HUES64 (cell line): ENCODE measurements at regions not wholly inside any gene's neighbourhood (a gene's known extent, or its start where the extent isn't known, plus 50 kb on each side); places are given as distances from the start of the nearest gene placed in this dataset.
"Not testable (repeated sequence)": the region's sequence is repeated elsewhere in the genome, so short reads cannot be mapped to it uniquely, and the experiment has no call there.

ENCODE experiments used
- H3K27ac ChIP-seq: 2 replicates; pipeline ENCODE4 v1.7.0; 2013; ENCODE audit warnings: low read depth, low read length, inconsistent platforms
- H3K27me3 ChIP-seq: 2 replicates; pipeline ENCODE4 v1.6.1; 2013; ENCODE audit warnings: mild to moderate bottlenecking, low read length; ENCODE audit not compliant: insufficient read depth
- H3K36me3 ChIP-seq: 2 replicates; pipeline ENCODE4 v1.6.1; 2013; ENCODE audit warnings: mild to moderate bottlenecking, low read length; ENCODE audit not compliant: insufficient read depth
- H3K4me1 ChIP-seq: 2 replicates; pipeline ENCODE4 v1.6.1; 2013; ENCODE audit warnings: mild to moderate bottlenecking, low read length, moderate library complexity; ENCODE audit not compliant: insufficient read depth
- H3K4me3 ChIP-seq: 2 replicates; pipeline ENCODE4 v1.5.1; 2013; ENCODE audit warnings: mild to moderate bottlenecking, low read length, moderate library complexity
- H3K9ac ChIP-seq: 2 replicates; pipeline ENCODE4 v1.6.1; 2013; ENCODE audit warnings: mild to moderate bottlenecking, low read depth, low read length
- H3K9me3 ChIP-seq: 2 replicates; pipeline ENCODE4 v1.6.1; 2013; ENCODE audit warnings: low read depth, low read length; ENCODE audit not compliant: insufficient read depth
- WGBS: fragments of 150-250, 120-280 bp; methylation state at CpG from one replicate; pipeline ENCODE4 v1.1.7; 2013; ENCODE audit warnings: missing lambda C conversion rate; 5-methylcytosine and 5-hydroxymethylcytosine counted together

DNA sequence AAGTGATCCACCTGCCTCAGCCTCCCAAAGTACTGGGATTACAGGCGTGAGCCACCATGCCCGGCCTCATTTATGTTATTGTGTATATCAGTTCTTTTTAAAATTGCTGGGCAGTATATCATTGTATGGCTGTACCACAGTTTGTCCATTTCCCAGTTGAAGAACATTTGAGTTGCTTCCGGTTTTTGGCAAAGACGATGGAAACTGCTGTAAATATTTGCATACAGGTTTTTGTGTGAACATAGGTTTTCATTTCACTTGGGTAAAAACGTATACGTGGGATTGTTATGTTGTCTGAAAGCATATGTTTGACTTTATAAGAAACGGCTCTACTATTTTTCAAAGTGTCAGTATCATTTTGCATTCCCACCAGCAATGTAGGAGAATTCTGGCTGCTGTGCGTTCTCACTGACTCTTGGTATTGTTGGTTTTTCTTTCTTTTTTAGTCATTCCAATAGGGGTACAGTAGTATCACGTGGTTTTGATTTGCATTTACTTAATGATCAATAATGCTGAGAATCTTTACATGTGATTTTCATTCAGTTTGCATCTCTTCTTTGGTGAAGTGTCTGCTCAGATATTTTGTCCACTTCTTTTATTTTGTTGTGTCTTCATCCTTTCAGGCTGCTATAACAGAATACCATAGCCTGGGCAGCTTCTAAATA is 63.2 kb upstream of the GOT2 start:
- no peak overlapping the region for H3K4me3 ChIP-seq
- H3K9ac ChIP-seq, result no peak overlapping the region
- H3K9me3 ChIP-seq, result peaks cover 10% of the 10 kb centered on the region; the same call in 1 of the 2 replicates
- no peaks in the 10 kb centered on the region for H3K36me3 ChIP-seq
- H3K27me3 ChIP-seq, result no peaks in the 10 kb centered on the region
- H3K4me1 ChIP-seq, result peaks cover 4% of the 10 kb centered on the region; the same call in 1 of the 2 replicates
- H3K27ac ChIP-seq, result no peak overlapping the region
- 91% methylated on average over 8 of the region's 9 CpGs for WGBS

- Histone ChIP-seq H3K27ac (no peak overlapping the region), H3K27me3 (no peaks in the 10 kb centered on the region), H3K4me1 (peaks cover 4% of the 10 kb centered on the region; the same call in 1 of the 2 replicates)
These were observed 59.2 kb upstream of the GOT2 start for GRCh38 chr16:58793366-58793765.

GRCh38 chr16:58792188-58792587 is 58.1 kb upstream of the GOT2 start:
- Histone ChIP-seq H3K9me3 (no peaks in the 10 kb centered on the region), H3K4me3 (no peak overlapping the region), H3K4me1 (peaks cover 4% of the 10 kb centered on the region; the same call in 1 of the 2 replicates), H3K27me3 (no peaks in the 10 kb centered on the region), H3K36me3 (no peaks in the 10 kb centered on the region), H3K9ac (no peak overlapping the region), H3K27ac (no peak overlapping the region)
- 72% methylated on average over 1 of the region's 2 CpGs for WGBS

More at GRCh38 chr16:58793366-58793765, 59.2 kb upstream of the GOT2 start:
- Histone ChIP-seq H3K9me3 (no peaks in the 10 kb centered on the region), H3K4me3 (no peak overlapping the region), H3K36me3 (no peaks in the 10 kb centered on the region), H3K9ac (no peak overlapping the region)
- 88% methylated on average over 1 of the region's 1 CpG for WGBS

DNA sequence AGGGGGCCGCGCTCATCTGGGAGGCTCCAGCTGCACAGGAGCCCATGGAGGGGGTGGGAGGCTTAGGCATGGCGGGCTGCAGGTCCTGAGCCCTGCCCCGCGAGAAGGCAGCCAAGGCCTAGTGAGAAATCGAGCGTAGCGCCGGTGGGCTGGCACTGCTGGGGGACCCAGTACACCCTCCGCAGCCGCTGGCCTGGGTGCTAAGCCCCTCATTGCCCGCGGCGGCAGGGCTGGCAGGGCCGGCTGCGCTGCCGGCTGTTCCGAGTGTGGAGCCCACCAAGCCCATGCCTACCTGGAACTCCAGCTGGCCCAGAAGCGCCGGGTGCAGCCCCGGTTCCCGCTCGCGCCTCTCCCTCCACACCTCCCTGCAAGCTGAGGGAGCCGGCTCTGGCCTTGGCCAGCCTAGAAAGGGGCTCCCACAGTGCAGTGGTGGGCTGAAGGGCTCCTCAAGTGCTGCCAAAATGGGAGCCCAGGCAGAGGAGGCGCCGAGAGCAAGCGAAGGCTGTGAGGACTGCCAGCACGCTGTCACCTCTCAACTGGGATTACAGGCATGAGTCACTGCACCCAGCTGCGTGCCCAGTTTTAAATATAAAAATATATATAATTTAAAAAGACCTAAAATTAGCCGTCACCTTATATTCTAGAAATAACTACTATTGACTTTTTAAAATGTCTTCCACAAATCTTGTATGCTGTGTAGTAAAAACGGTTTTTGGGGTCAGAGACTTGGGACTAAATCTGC is 56.9 kb upstream of the GOT2 start:
- H3K27ac ChIP-seq, H3K4me3 ChIP-seq, H3K4me1 ChIP-seq, H3K36me3 ChIP-seq, H3K9me3 ChIP-seq, H3K27me3 ChIP-seq, H3K9ac ChIP-seq: not testable (repeated sequence)
- WGBS, result 97% methylated on average over 29 of the region's 32 CpGs

DNA sequence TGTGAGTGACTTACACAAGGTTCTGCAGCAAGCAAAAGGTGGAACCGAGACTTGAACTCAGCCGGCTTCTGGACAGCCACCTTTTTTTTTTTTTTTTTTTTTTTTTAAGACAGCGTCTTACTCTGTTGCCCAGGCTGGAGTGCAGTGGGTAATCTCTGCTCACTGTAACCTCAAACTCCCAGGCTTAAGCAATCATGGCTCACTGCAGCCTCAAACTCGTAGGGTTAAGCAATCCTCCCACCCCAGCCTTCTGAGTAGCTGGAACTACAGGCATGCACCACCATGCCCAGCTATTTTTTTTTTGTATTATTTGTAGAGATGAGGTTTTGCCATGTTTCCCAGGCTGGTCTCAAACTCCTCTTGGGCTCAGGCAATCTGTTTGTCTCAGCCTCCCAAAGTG is 55.2 kb upstream of the GOT2 start:
- no peak overlapping the region for H3K4me3 ChIP-seq
- no peak overlapping the region for H3K9ac ChIP-seq
- 93% methylated on average over 4 of the region's 4 CpGs for WGBS
- H3K4me1 ChIP-seq, result peaks cover 4% of the 10 kb centered on the region; the same call in 1 of the 2 replicates
- H3K36me3 ChIP-seq, result no peaks in the 10 kb centered on the region
- H3K9me3 ChIP-seq, result peaks cover 10% of the 10 kb centered on the region; the same call in 1 of the 2 replicates
- no peaks in the 10 kb centered on the region for H3K27me3 ChIP-seq
- H3K27ac ChIP-seq, result no peak overlapping the region
